Neural crest cell (in vitro differentiated cells): ENCODE measurements at regions not wholly inside any gene's neighbourhood (a gene's known extent, or its start where the extent isn't known, plus 50 kb on each side); places are given as distances from the start of the nearest gene placed in this dataset.

Experiments used
- DNase-seq: peaks from one replicate; pipeline ENCODE4 v3.0.0; 2021; ENCODE audit warnings: low read depth, mixed read lengths, low spot score
- H3K27ac Mint-ChIP-seq: one replicate; pipeline ENCODE4 v1.8.0; 2021; ENCODE audit warnings: mild to moderate bottlenecking, mixed read lengths; ENCODE audit not compliant: unreplicated experiment
- H3K27me3 Mint-ChIP-seq: 2 replicates; pipeline ENCODE4 v1.8.0; 2021; ENCODE audit warnings: low read depth, mild to moderate bottlenecking, mixed read lengths
- H3K36me3 Mint-ChIP-seq: 2 replicates; pipeline ENCODE4 v1.8.0; 2021; ENCODE audit warnings: low read depth, mild to moderate bottlenecking, mixed read lengths
- H3K4me1 Mint-ChIP-seq: 2 replicates; pipeline ENCODE4 v1.8.0; 2021; ENCODE audit warnings: mixed read lengths
- H3K4me3 Mint-ChIP-seq: one replicate; pipeline ENCODE4 v1.8.0; 2021; ENCODE audit warnings: mild to moderate bottlenecking, mixed read lengths
- H3K9me3 Mint-ChIP-seq: 2 replicates; pipeline ENCODE4 v1.8.0; 2021; ENCODE audit warnings: mixed read lengths
- CTCF ChIP-seq: fragments of 200-600 bp; sonication (generic); conservative IDR thresholded peaks from 2 replicates; pipeline ENCODE4 v1.5.0; 2021; ENCODE audit warnings: antibody characterized with exemption, mild to moderate bottlenecking

- Mint-ChIP-seq H3K27ac (no peak overlapping the region), H3K4me3 (no peak overlapping the region), H3K4me1 (peaks cover 7% of the 10 kb centered on the region), H3K9me3 (no peaks in the 10 kb centered on the region), H3K27me3 (peaks cover 22% of the 10 kb centered on the region), H3K36me3 (no peaks in the 10 kb centered on the region)
- DNase-seq: no peak
- no peak for TF ChIP-seq CTCF
Measured at GRCh38 chr20:51310216-51310615, 232.3 kb downstream of the NFATC2 start.

GRCh38 chr20:51309128-51309527, 233.4 kb downstream of the NFATC2 start:
- Mint-ChIP-seq H3K9me3 (no peaks in the 10 kb centered on the region), H3K4me3 (no peak overlapping the region), H3K27me3 (peaks cover 25% of the 10 kb centered on the region), H3K36me3 (no peaks in the 10 kb centered on the region), H3K27ac (no peak overlapping the region), H3K4me1 (peaks cover 7% of the 10 kb centered on the region)
- no peak for TF ChIP-seq CTCF
- no peak for DNase-seq

DNA sequence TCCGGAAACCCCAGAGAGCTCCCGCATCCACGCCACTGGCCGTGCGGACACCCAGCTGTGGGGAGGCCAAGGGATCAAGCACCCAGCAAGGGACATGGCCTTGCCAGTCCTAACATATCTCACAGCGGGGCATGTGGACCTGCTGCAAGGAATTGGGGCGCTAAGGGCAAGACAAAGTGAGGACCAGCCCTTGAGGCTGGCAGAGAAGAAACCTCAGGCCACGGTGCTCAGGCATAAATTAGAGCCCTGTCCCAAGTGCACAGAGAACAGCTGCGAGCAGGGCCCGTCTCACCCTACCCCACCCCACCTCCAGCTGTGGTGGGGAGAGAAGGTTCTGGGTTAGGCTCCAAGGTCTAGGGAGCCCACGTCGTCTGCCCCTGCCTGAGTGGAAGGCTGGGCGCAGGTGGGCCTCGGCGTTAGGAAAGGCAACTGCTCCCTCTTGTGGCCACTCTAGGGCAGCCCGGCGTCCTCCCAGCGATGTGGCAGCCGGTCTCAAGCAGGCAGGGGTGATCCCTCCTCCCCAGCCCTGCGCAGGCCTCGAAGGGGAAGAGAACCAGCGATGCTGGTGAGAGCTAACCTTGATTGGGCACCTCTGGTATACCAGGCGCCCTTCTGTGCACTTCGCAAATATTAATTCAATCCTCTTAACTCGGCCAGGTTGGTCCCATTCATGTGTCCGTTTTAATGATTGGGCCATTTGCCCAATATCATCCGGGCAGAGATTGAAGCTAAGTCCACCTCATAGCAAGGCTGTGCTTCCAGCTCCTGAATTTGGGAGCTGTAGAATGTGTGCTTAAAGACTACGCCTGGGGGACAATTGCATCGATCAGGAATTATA, 235.8 kb downstream of the NFATC2 start:
- H3K4me1 Mint-ChIP-seq: peaks cover 3% of the 10 kb centered on the region
- no peaks in the 10 kb centered on the region for H3K9me3 Mint-ChIP-seq
- H3K4me3 Mint-ChIP-seq: no peak overlapping the region
- no peaks in the 10 kb centered on the region for H3K36me3 Mint-ChIP-seq
- peak; percentile 99 for TF ChIP-seq CTCF
- no peak overlapping the region for H3K27ac Mint-ChIP-seq
- peaks cover 25% of the 10 kb centered on the region for H3K27me3 Mint-ChIP-seq
- DNase-seq: peak; percentile 83

DNA sequence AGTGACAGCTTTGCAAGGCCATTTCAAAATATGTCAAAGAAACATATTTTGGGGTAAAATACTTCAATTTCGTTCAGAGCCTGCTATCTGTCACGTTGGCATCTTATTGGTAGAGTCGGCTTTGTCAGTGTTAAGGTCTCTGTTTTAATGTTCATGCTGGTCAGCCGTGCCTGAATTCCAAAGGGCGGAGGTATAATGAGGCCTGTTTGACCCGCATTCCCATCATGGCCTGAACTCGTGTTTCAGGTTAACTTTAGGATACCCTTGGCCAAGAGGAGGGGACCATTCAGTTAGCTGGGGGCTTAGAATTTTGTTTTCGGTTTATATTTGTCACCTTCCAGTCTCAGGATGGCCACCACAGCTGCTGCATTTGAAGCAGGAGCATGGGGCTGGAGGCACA, 236.4 kb downstream of the NFATC2 start:
- DNase-seq: no peak
- H3K27ac Mint-ChIP-seq: no peak overlapping the region
- H3K36me3 Mint-ChIP-seq: no peaks in the 10 kb centered on the region
- H3K27me3 Mint-ChIP-seq: peaks cover 21% of the 10 kb centered on the region
- H3K4me3 Mint-ChIP-seq: no peak overlapping the region
- peaks cover 3% of the 10 kb centered on the region for H3K4me1 Mint-ChIP-seq
- H3K9me3 Mint-ChIP-seq: no peaks in the 10 kb centered on the region
- no peak for TF ChIP-seq CTCF

DNA sequence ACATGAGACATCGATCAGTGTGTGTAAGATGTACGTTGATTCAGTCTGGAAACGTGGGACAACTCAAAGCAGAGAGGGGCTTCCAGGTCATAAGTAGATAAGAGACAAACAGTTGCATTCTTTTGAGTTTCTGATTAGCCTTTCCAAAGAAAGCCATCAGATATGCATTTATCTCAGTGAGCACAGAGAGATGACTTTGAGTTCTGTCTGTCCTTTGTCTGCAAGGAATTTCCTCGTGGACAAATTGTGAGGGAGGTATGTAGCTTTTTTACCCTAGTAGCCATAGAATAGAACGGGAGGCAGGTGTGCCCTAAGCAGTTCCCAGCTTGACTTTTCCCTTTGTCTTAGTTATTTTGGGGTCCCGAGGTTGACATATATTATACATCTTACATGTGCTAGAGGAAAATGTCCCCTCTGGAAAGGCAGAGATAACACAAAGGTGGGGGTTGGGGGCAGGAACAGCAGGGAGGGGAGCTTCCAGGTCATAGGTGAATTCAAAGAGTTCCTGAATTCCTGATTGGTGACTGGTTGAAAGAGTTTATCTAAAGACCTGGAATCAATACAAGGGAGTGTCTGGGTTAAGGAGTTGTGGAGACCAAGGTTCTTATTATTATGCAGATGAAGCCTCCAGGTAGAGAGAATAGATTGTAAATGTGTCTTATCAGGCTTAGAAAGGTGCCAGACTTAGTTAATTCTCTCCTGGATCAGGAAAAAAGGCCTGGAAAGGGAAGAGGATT, 237.0 kb downstream of the NFATC2 start:
- H3K4me3 Mint-ChIP-seq: no peak overlapping the region
- peaks cover 3% of the 10 kb centered on the region for H3K4me1 Mint-ChIP-seq
- peaks cover 21% of the 10 kb centered on the region for H3K27me3 Mint-ChIP-seq
- no peak overlapping the region for H3K27ac Mint-ChIP-seq
- H3K36me3 Mint-ChIP-seq: no peaks in the 10 kb centered on the region
- H3K9me3 Mint-ChIP-seq: peaks cover 6% of the 10 kb centered on the region
- DNase-seq: no peak
- TF ChIP-seq CTCF: no peak
